Testis (tissue), 2 donors: ENCODE measurements at regions not wholly inside any gene's neighbourhood (a gene's known extent, or its start where the extent isn't known, plus 50 kb on each side); places are given as distances from the start of the nearest gene placed in this dataset.

Experiments
- POLR2A ChIP-seq: fragments of 450-650 bp; IDR thresholded peaks from one replicate; pipeline ENCODE4 v1.6.1; 2017; ENCODE audit warnings: antibody characterized with exemption, mild to moderate bottlenecking, moderate library complexity
- TF ChIP-seq, protein P1 (sequence below), 3 experiments: fragments of 450-650 bp in 2 of 3; fragments of 200-600 bp in 1 of 3; sonication (generic) in 1 of 3; IDR thresholded peaks; one replicate each; pipeline ENCODE4 v1.5.1; 2016 to 2019; ENCODE audit warnings: antibody characterized with exemption in 3 of 3, mild to moderate bottlenecking in 2 of 3, moderate library complexity in 1 of 3

DNA sequence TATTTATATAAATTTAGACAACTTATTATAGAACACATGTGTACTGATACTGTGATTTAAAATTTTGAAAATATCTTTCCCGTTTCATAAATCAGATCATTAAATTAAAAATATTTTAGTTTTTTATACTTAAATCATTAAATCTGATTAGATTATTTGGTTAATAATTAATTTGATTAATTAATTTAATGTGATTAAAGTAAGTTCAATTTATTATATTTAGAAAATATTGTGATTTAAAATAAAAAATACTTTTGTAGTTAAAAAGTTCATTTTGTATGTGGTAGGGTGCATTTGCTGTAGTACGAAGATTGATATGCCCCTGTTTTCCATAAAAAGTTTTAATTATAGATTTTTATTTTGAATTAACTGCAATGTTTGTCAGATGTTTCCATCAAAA, 1323.4 kb downstream of the RAPGEF2 start:
- TF ChIP-seq, protein P1, sequence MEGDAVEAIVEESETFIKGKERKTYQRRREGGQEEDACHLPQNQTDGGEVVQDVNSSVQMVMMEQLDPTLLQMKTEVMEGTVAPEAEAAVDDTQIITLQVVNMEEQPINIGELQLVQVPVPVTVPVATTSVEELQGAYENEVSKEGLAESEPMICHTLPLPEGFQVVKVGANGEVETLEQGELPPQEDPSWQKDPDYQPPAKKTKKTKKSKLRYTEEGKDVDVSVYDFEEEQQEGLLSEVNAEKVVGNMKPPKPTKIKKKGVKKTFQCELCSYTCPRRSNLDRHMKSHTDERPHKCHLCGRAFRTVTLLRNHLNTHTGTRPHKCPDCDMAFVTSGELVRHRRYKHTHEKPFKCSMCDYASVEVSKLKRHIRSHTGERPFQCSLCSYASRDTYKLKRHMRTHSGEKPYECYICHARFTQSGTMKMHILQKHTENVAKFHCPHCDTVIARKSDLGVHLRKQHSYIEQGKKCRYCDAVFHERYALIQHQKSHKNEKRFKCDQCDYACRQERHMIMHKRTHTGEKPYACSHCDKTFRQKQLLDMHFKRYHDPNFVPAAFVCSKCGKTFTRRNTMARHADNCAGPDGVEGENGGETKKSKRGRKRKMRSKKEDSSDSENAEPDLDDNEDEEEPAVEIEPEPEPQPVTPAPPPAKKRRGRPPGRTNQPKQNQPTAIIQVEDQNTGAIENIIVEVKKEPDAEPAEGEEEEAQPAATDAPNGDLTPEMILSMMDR (IDR thresholded peaks at IDR 0.05) = no peak
- no peak for TF ChIP-seq POLR2A
